ENCODE measurements at regions not wholly inside any gene's neighbourhood (a gene's known extent, or its start where the extent isn't known, plus 50 kb on each side); places are given as distances from the start of the nearest gene placed in this dataset.

- H3K4me1 ChIP-seq (ENCODE audit: insufficient read depth, low read length), result no peaks in the 10 kb centered on the region
- no peaks in the 10 kb centered on the region for H3K27me3 ChIP-seq (ENCODE audit: control insufficient read depth in 1 of 2, insufficient read depth in 2 of 2, low read length in 2 of 2)
- no peak for DNase-seq
- intact Hi-C loops (cut with DNase I, micrococcal nuclease), result no loop called here
- Mint-ChIP-seq H3K36me3 (ENCODE audit: low read depth) (no peaks in the 10 kb centered on the region), H3K4me1 (ENCODE audit: low read depth) (peaks cover 7% of the 10 kb centered on the region), H3K9me3 (no peaks in the 10 kb centered on the region), H3K27ac (no peak overlapping the region), H3K27me3 (no peaks in the 10 kb centered on the region), H3K4me3 (no peak overlapping the region)
- no peaks in the 10 kb centered on the region for H3K36me3 ChIP-seq (ENCODE audit: insufficient read depth, low read length)
- ChIA-PET CTCF (no interaction called here), POLR2A (no interaction called here)
- no peaks in the 10 kb centered on the region for H3K9me3 ChIP-seq (ENCODE audit: control insufficient read depth in 1 of 2, insufficient read depth in 1 of 2, low read length in 2 of 2)
- no peak for ATAC-seq (ENCODE audit: poor library complexity)
- no peak overlapping the region for H3K4me3 ChIP-seq (ENCODE audit: low read length)
- no peak for TF ChIP-seq CTCF (IDR thresholded peaks at IDR 0.05)
- H3K27ac ChIP-seq (ENCODE audit: low read depth in 1 of 2, low read length in 2 of 2), result no peak overlapping the region
Measured at GRCh38 chr1:232474826-232475225, 155.1 kb downstream of the SIPA1L2 start.

GRCh38 chr1:232473900-232474299 is 156.0 kb downstream of the SIPA1L2 start:
- Histone ChIP-seq H3K27me3 (ENCODE audit: control insufficient read depth in 1 of 2, insufficient read depth in 2 of 2, low read length in 2 of 2) (no peaks in the 10 kb centered on the region), H3K36me3 (ENCODE audit: insufficient read depth, low read length) (no peaks in the 10 kb centered on the region), H3K27ac (ENCODE audit: low read depth in 1 of 2, low read length in 2 of 2) (no peak overlapping the region), H3K4me3 (ENCODE audit: low read length) (no peak overlapping the region), H3K4me1 (ENCODE audit: insufficient read depth, low read length) (no peaks in the 10 kb centered on the region), H3K9me3 (ENCODE audit: control insufficient read depth in 1 of 2, insufficient read depth in 1 of 2, low read length in 2 of 2) (no peaks in the 10 kb centered on the region)
- no peak overlapping the region for H3K4me3 Mint-ChIP-seq
- no peak overlapping the region for H3K27ac Mint-ChIP-seq
- no peaks in the 10 kb centered on the region for H3K36me3 Mint-ChIP-seq (ENCODE audit: low read depth)
- CTCF ChIA-PET, result no interaction called here
- intact Hi-C loops (cut with DNase I, micrococcal nuclease), result no loop called here
- no peaks in the 10 kb centered on the region for H3K27me3 Mint-ChIP-seq
- no peak for TF ChIP-seq CTCF (IDR thresholded peaks at IDR 0.05)
- POLR2A ChIA-PET, result no interaction called here
- no peak for ATAC-seq (ENCODE audit: poor library complexity)
- peaks cover 7% of the 10 kb centered on the region for H3K4me1 Mint-ChIP-seq (ENCODE audit: low read depth)
- no peak for DNase-seq
- no peaks in the 10 kb centered on the region for H3K9me3 Mint-ChIP-seq

GRCh38 chr1:232473324-232473723 is 156.6 kb downstream of the SIPA1L2 start:
- intact Hi-C loops (cut with DNase I, micrococcal nuclease), result no loop called here
- H3K4me1 Mint-ChIP-seq (ENCODE audit: low read depth), result peaks cover 7% of the 10 kb centered on the region
- Histone ChIP-seq H3K4me1 (ENCODE audit: insufficient read depth, low read length) (no peaks in the 10 kb centered on the region), H3K9me3 (ENCODE audit: control insufficient read depth in 1 of 2, insufficient read depth in 1 of 2, low read length in 2 of 2) (no peaks in the 10 kb centered on the region), H3K4me3 (ENCODE audit: low read length) (no peak overlapping the region), H3K36me3 (ENCODE audit: insufficient read depth, low read length) (no peaks in the 10 kb centered on the region), H3K27ac (ENCODE audit: low read depth in 1 of 2, low read length in 2 of 2) (no peak overlapping the region), H3K27me3 (ENCODE audit: control insufficient read depth in 1 of 2, insufficient read depth in 2 of 2, low read length in 2 of 2) (no peaks in the 10 kb centered on the region)
- DNase-seq, result no peak
- H3K4me3 Mint-ChIP-seq, result no peak overlapping the region
- CTCF ChIA-PET, result no interaction called here
- H3K36me3 Mint-ChIP-seq (ENCODE audit: low read depth), result no peaks in the 10 kb centered on the region
- H3K27ac Mint-ChIP-seq, result no peak overlapping the region
- no peaks in the 10 kb centered on the region for H3K27me3 Mint-ChIP-seq
- ATAC-seq (ENCODE audit: poor library complexity), result no peak
- POLR2A ChIA-PET, result no interaction called here
- H3K9me3 Mint-ChIP-seq, result no peaks in the 10 kb centered on the region
- TF ChIP-seq CTCF (IDR thresholded peaks at IDR 0.05), result no peak
